HEK293 (cell line): ENCODE measurements at regions not wholly inside any gene's neighbourhood (a gene's known extent, or its start where the extent isn't known, plus 50 kb on each side); places are given as distances from the start of the nearest gene placed in this dataset.

Experiments used
- CTCF ChIA-PET: fragments of 350-600 bp; formaldehyde crosslinking; extraction: SDS; loops from one replicate; lab custom pipeline; 2021; ENCODE audit warnings: antibody characterized with exemption; lab: Yijun Ruan, JAX
- POLR2A ChIA-PET: fragments of 300-600 bp; formaldehyde crosslinking; extraction: SDS; loops from one replicate; lab custom pipeline; 2020; ENCODE audit warnings: antibody characterized with exemption, inconsistent platforms; lab: Yijun Ruan, JAX
- H3K27ac ChIP-seq: fragments of 200-500 bp; sonication (Bioruptor generic); 2 replicates; pipeline ENCODE4 v1.5.1; 2014; ENCODE audit warnings: low read depth, low read length, control low read depth, inconsistent platforms; ENCODE audit errors: extremely low read depth
- H3K36me3 ChIP-seq, 2 experiments: fragments of 200-500 bp in 1 of 2; sonication (Bioruptor generic) in 1 of 2; 1 replicate in 1 of 2; 2 replicates in 1 of 2; pipeline ENCODE4 v1.5.1; 2014 to 2017; ENCODE audit warnings: inconsistent platforms in 2 of 2, low read length in 2 of 2; ENCODE audit not compliant: control insufficient read depth in 2 of 2, insufficient read depth in 1 of 2
- H3K4me1 ChIP-seq: fragments of 200-500 bp; sonication (Bioruptor generic); 2 replicates; pipeline ENCODE4 v1.5.1; 2014; ENCODE audit warnings: mild to moderate bottlenecking, low read length, inconsistent platforms; ENCODE audit not compliant: control insufficient read depth, insufficient read depth
- H3K4me3 ChIP-seq: 2 replicates; pipeline ENCODE4 v1.5.1; 2011; ENCODE audit warnings: low read depth, mild to moderate bottlenecking, control low read depth, low read length, moderate library complexity
- H3K9me3 ChIP-seq: fragments of 200-500 bp; sonication (Bioruptor generic); 2 replicates; pipeline ENCODE4 v1.5.1; 2014; ENCODE audit warnings: low read depth, low read length, inconsistent platforms; ENCODE audit not compliant: control insufficient read depth, insufficient read depth
- BCL11B ChIP-seq: fragments of 450-650 bp; formaldehyde crosslinking; IDR thresholded peaks from 2 replicates; pipeline ENCODE4 v1.5.1; 2016; ENCODE audit warnings: low read depth, missing biosample characterization, missing genetic modification characterization
- GLIS2 ChIP-seq: fragments of 450-650 bp; formaldehyde crosslinking; IDR thresholded peaks from 2 replicates; pipeline ENCODE4 v1.5.1; 2016; ENCODE audit warnings: missing biosample characterization, missing genetic modification characterization
- HOXA7 ChIP-seq: sonication (generic); formaldehyde crosslinking; IDR thresholded peaks from 2 replicates; pipeline ENCODE4 v1.8.1; 2022; ENCODE audit warnings: missing genetic modification reagents, borderline replicate concordance
- KLF10 ChIP-seq: fragments of 450-650 bp; IDR thresholded peaks from 2 replicates; pipeline ENCODE4 v1.5.1; 2018; ENCODE audit warnings: missing biosample characterization, mild to moderate bottlenecking, missing genetic modification characterization
- KLF9 ChIP-seq: fragments of 450-650 bp; formaldehyde crosslinking; IDR thresholded peaks from 2 replicates; pipeline ENCODE4 v1.5.1; 2016; ENCODE audit warnings: missing biosample characterization, missing genetic modification characterization, low read depth
- PRDM1 ChIP-seq: fragments of 450-650 bp; formaldehyde crosslinking; IDR thresholded peaks from 2 replicates; pipeline ENCODE4; 2016; ENCODE audit warnings: missing biosample characterization, missing genetic modification characterization
- PRDM4 ChIP-seq: fragments of 450-650 bp; formaldehyde crosslinking; IDR thresholded peaks from 2 replicates; pipeline ENCODE4 v1.5.1; 2017; ENCODE audit warnings: missing biosample characterization, missing genetic modification characterization
- SETDB1 ChIP-seq: IDR thresholded peaks from one replicate; pipeline ENCODE4 v1.6.1; 2017; ENCODE audit warnings: mild to moderate bottlenecking, low read length, moderate library complexity, mixed read lengths; ENCODE audit not compliant: insufficient read length
- TRIM28 ChIP-seq: IDR thresholded peaks from 2 replicates; pipeline ENCODE4 v1.6.1; 2011; ENCODE audit warnings: low read length, control low read depth, borderline replicate concordance
- TSHZ1 ChIP-seq: fragments of 450-650 bp; formaldehyde crosslinking; IDR thresholded peaks from 2 replicates; pipeline ENCODE4 v1.5.1; 2016; ENCODE audit warnings: missing biosample characterization, missing genetic modification characterization, borderline replicate concordance
- WT1 ChIP-seq: fragments of 450-650 bp; formaldehyde crosslinking; IDR thresholded peaks from 2 replicates; pipeline ENCODE4 v1.5.1; 2016; ENCODE audit warnings: missing biosample characterization, missing genetic modification characterization
- ZBTB8A ChIP-seq: fragments of 450-650 bp; formaldehyde crosslinking; IDR thresholded peaks from 2 replicates; pipeline ENCODE4 v1.5.1; 2016; ENCODE audit warnings: missing biosample characterization, missing genetic modification characterization
- ZFP3 ChIP-seq: fragments of 450-650 bp; formaldehyde crosslinking; IDR thresholded peaks from 2 replicates; pipeline ENCODE4 v1.5.1; 2016; ENCODE audit warnings: low read depth, missing biosample characterization, missing genetic modification characterization
- ZFP41 ChIP-seq: fragments of 450-650 bp; formaldehyde crosslinking; IDR thresholded peaks from 2 replicates; pipeline ENCODE4 v1.5.1; 2016; ENCODE audit warnings: missing biosample characterization, missing genetic modification characterization, borderline replicate concordance
- ZNF16 ChIP-seq: fragments of 450-650 bp; formaldehyde crosslinking; IDR thresholded peaks from 2 replicates; pipeline ENCODE4 v1.5.1; 2016; ENCODE audit warnings: low read depth, missing biosample characterization, missing genetic modification characterization
- ZNF239 ChIP-seq: fragments of 450-650 bp; formaldehyde crosslinking; IDR thresholded peaks from 2 replicates; pipeline ENCODE4 v1.5.1; 2016; ENCODE audit warnings: missing biosample characterization, missing genetic modification characterization
- ZNF248 ChIP-seq: fragments of 450-650 bp; formaldehyde crosslinking; IDR thresholded peaks from 2 replicates; pipeline ENCODE4 v1.5.1; 2017; ENCODE audit warnings: missing biosample characterization, missing genetic modification characterization
- ZNF398 ChIP-seq: fragments of 450-650 bp; formaldehyde crosslinking; IDR thresholded peaks from 2 replicates; pipeline ENCODE4 v1.5.1; 2017; ENCODE audit warnings: missing biosample characterization, missing genetic modification characterization
- ZNF423 ChIP-seq: fragments of 450-650 bp; formaldehyde crosslinking; IDR thresholded peaks from 2 replicates; pipeline ENCODE4 v1.5.1; 2016; ENCODE audit warnings: missing biosample characterization, missing genetic modification characterization
- ZNF518A ChIP-seq: fragments of 450-650 bp; formaldehyde crosslinking; conservative IDR thresholded peaks from 2 replicates; pipeline ENCODE4 v1.5.1; 2016; ENCODE audit warnings: low read depth, missing biosample characterization, missing genetic modification characterization
- ZNF544 ChIP-seq: fragments of 450-650 bp; formaldehyde crosslinking; IDR thresholded peaks from 2 replicates; pipeline ENCODE4 v1.5.0; 2017; ENCODE audit warnings: missing biosample characterization, missing genetic modification characterization
- ZNF623 ChIP-seq: fragments of 450-650 bp; formaldehyde crosslinking; IDR thresholded peaks from 2 replicates; pipeline ENCODE4 v1.5.1; 2016; ENCODE audit warnings: missing biosample characterization, missing genetic modification characterization
- ZNF624 ChIP-seq: fragments of 450-650 bp; formaldehyde crosslinking; IDR thresholded peaks from 2 replicates; pipeline ENCODE4 v1.5.1; 2017; ENCODE audit warnings: missing biosample characterization, missing genetic modification characterization
- ZNF707 ChIP-seq: fragments of 450-650 bp; formaldehyde crosslinking; IDR thresholded peaks from 2 replicates; pipeline ENCODE4 v1.5.1; 2016; ENCODE audit warnings: missing biosample characterization, missing genetic modification characterization
- ZXDB ChIP-seq: fragments of 450-650 bp; formaldehyde crosslinking; IDR thresholded peaks from 2 replicates; pipeline ENCODE4 v1.5.1; 2016; ENCODE audit warnings: missing biosample characterization, missing genetic modification characterization

- no peak for TF ChIP-seq ZNF518A (tag by site-specific recombination)
- no peak for TF ChIP-seq HOXA7 (CRISPR knock-in tag)
- TF ChIP-seq BCL11B (tag by site-specific recombination): no peak
- no peak for TF ChIP-seq ZNF248 (tag by site-specific recombination)
- TF ChIP-seq ZNF16 (tag by site-specific recombination): no peak
- TF ChIP-seq ZNF544 (tag by site-specific recombination): no peak
- no peak for TF ChIP-seq SETDB1
Observed at GRCh38 chr3:115494826-115495225, 128.5 kb upstream of the GAP43 start (continued).

- no peaks in the 10 kb centered on the region for H3K4me1 ChIP-seq
- ChIA-PET CTCF (no interaction called here), POLR2A (interaction anchor here (1.0 kb wide), 1 partner anchor 12 kb away, joined by 3 read pairs; no protein-coding TSS in a partner anchor)
- TF ChIP-seq KLF9: no peak
- TF ChIP-seq ZNF423 (tag by site-specific recombination): no peak
- TF ChIP-seq ZFP41 (tag by site-specific recombination): no peak
- no peak for TF ChIP-seq TSHZ1 (tag by site-specific recombination)
- no peak for TF ChIP-seq ZNF398
- no peak for TF ChIP-seq PRDM1 (tag by site-specific recombination)
- TF ChIP-seq PRDM4 (tag by site-specific recombination): no peak
- no peak for TF ChIP-seq ZBTB8A (tag by site-specific recombination)
- no peak for TF ChIP-seq ZNF707 (tag by site-specific recombination)
- TF ChIP-seq ZFP3: no peak
- TF ChIP-seq WT1 (tag by site-specific recombination): no peak
- no peak for TF ChIP-seq ZNF624 (tag by site-specific recombination)
- no peak for TF ChIP-seq GLIS2 (tag by site-specific recombination)
- TF ChIP-seq KLF10: no peak
- no peak for TF ChIP-seq ZNF623 (tag by site-specific recombination)
- no peak for TF ChIP-seq ZXDB (tag by site-specific recombination)
- TF ChIP-seq ZNF239 (tag by site-specific recombination): no peak
- TF ChIP-seq TRIM28: no peak
- no peaks in the 10 kb centered on the region for H3K36me3 ChIP-seq
- no peak overlapping the region for H3K27ac ChIP-seq
- no peak overlapping the region for H3K4me3 ChIP-seq
- H3K9me3 ChIP-seq: no peaks in the 10 kb centered on the region
Observed at GRCh38 chr3:115498421-115498820, 124.9 kb upstream of the GAP43 start.
